ENCODE measurements at regions not wholly inside any gene's neighbourhood (a gene's known extent, or its start where the extent isn't known, plus 50 kb on each side); places are given as distances from the start of the nearest gene placed in this dataset.

GRCh38 chr4:36914106-36914505 lies 330.4 kb upstream of the NWD2 start:
- no peak for TF ChIP-seq ZNF23 (tag by site-specific recombination; IDR thresholded peaks at IDR 0.05; ENCODE audit: borderline replicate concordance)
- TF ChIP-seq ZNF776 (tag by site-specific recombination; IDR thresholded peaks at IDR 0.05; ENCODE audit: borderline replicate concordance), result no peak
- no peak for TF ChIP-seq CTCF (tag by site-specific recombination; IDR thresholded peaks at IDR 0.05)
- no peak for TF ChIP-seq ELK4 (IDR thresholded peaks at IDR 0.05; ENCODE audit: borderline replicate concordance, low read depth, low read length)
- no peak for TF ChIP-seq GLI4 (tag by site-specific recombination; IDR thresholded peaks at IDR 0.05)
- TF ChIP-seq ZFP37 (tag by site-specific recombination; IDR thresholded peaks at IDR 0.05), result no peak
- no peak for TF ChIP-seq PRDM10 (tag by site-specific recombination; IDR thresholded peaks at IDR 0.05)
- TF ChIP-seq PBX3 (CRISPR knock-in tag; IDR thresholded peaks at IDR 0.05), result no peak
- no peak for TF ChIP-seq GLIS1 (tag by site-specific recombination; IDR thresholded peaks at IDR 0.05)
- no peak for TF ChIP-seq ZSCAN5A (tag by site-specific recombination; IDR thresholded peaks at IDR 0.05)

Data from HEK293 (cell line).